HEK293 (cell line): ENCODE measurements at regions not wholly inside any gene's neighbourhood (a gene's known extent, or its start where the extent isn't known, plus 50 kb on each side); places are given as distances from the start of the nearest gene placed in this dataset.

ENCODE experiments used
- GFI1B ChIP-seq: fragments of 450-650 bp; formaldehyde crosslinking; IDR thresholded peaks from 2 replicates; pipeline ENCODE4 v1.5.1; 2016; ENCODE audit warnings: missing biosample characterization, missing genetic modification characterization
- SALL2 ChIP-seq: fragments of 450-650 bp; formaldehyde crosslinking; IDR thresholded peaks from 2 replicates; pipeline ENCODE4 v1.5.0; 2017; ENCODE audit warnings: missing biosample characterization, mild to moderate bottlenecking, missing genetic modification characterization, borderline replicate concordance
- SETDB1 ChIP-seq: IDR thresholded peaks from one replicate; pipeline ENCODE4 v1.6.1; 2017; ENCODE audit warnings: mild to moderate bottlenecking, low read length, moderate library complexity, mixed read lengths; ENCODE audit not compliant: insufficient read length
- YY1 ChIP-seq: fragments of 450-650 bp; formaldehyde crosslinking; IDR thresholded peaks from 2 replicates; pipeline ENCODE4 v1.5.1; 2018; ENCODE audit warnings: missing biosample characterization, missing genetic modification characterization
- ZNF266 ChIP-seq: fragments of 450-650 bp; formaldehyde crosslinking; IDR thresholded peaks from 2 replicates; pipeline ENCODE4 v1.5.1; 2016; ENCODE audit warnings: missing biosample characterization, missing genetic modification characterization, low read depth
- ZNF600 ChIP-seq: fragments of 450-650 bp; formaldehyde crosslinking; IDR thresholded peaks from 2 replicates; pipeline ENCODE4 v1.5.1; 2016; ENCODE audit warnings: missing biosample characterization, missing genetic modification characterization
- ZNF830 ChIP-seq: fragments of 450-650 bp; IDR thresholded peaks from 2 replicates; pipeline ENCODE4 v1.5.0; 2018; ENCODE audit warnings: missing biosample characterization, missing genetic modification characterization, low read depth, mild to moderate bottlenecking, moderate library complexity
- TF ChIP-seq, protein P1 (sequence below): fragments of 450-650 bp; formaldehyde crosslinking; IDR thresholded peaks from 2 replicates; pipeline ENCODE4 v1.5.1; 2016; ENCODE audit warnings: missing biosample characterization, missing genetic modification characterization
- TF ChIP-seq, protein P2 (sequence below): fragments of 450-650 bp; formaldehyde crosslinking; IDR thresholded peaks from 2 replicates; pipeline ENCODE4 v1.5.1; 2016; ENCODE audit warnings: missing biosample characterization, missing genetic modification characterization, borderline replicate concordance
- TF ChIP-seq, protein P3 (sequence below): fragments of 450-650 bp; formaldehyde crosslinking; IDR thresholded peaks from 2 replicates; pipeline ENCODE4 v1.5.1; 2016; ENCODE audit warnings: missing biosample characterization, missing genetic modification characterization, low read depth
- TF ChIP-seq, protein P4 (sequence below): fragments of 450-650 bp; formaldehyde crosslinking; IDR thresholded peaks from 2 replicates; pipeline ENCODE4 v1.5.1; 2016; ENCODE audit warnings: missing biosample characterization, missing genetic modification characterization

DNA sequence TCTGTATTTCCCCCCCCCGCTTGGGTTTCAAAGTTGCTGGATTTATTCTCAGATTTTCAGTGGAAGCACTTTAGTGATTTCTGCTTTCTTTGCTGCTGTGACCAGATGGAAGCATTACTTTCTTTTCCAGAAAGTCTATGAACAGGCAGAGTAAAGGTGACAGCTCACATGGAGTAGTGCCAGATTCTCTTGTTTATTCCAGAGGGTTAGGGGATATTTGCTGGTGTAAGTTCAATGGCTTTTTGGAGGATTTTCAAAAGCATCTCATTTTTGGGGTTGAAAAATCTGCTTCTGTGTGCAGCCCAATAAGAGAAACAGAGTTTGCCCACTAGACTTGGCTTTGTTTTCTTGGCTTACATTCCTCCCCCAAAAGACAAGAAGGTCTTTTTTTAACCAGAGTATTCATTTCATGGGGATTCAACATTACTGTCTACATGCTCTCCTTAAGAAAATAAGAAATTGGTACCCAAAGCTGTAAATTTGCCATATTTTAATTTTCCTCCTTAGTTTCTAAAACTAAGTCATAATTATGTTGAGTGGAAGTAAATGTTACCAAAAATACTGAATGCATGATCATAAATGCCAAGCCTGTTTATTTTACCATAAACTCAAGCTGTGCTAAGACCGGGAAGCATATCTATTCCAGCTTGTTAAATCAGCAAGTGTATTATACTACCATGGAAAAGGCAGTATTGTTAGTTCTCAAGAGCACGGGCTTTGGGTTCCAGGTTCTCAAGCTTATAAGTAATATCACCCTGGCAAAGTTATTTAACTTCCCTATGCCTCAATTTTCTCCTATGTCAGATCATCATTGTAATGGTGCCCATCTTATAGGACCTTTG, 557.2 kb downstream of the CPS1 start:
- no peak for TF ChIP-seq SETDB1
- no peak for TF ChIP-seq ZNF830 (tag by site-specific recombination)
- TF ChIP-seq, protein P1, sequence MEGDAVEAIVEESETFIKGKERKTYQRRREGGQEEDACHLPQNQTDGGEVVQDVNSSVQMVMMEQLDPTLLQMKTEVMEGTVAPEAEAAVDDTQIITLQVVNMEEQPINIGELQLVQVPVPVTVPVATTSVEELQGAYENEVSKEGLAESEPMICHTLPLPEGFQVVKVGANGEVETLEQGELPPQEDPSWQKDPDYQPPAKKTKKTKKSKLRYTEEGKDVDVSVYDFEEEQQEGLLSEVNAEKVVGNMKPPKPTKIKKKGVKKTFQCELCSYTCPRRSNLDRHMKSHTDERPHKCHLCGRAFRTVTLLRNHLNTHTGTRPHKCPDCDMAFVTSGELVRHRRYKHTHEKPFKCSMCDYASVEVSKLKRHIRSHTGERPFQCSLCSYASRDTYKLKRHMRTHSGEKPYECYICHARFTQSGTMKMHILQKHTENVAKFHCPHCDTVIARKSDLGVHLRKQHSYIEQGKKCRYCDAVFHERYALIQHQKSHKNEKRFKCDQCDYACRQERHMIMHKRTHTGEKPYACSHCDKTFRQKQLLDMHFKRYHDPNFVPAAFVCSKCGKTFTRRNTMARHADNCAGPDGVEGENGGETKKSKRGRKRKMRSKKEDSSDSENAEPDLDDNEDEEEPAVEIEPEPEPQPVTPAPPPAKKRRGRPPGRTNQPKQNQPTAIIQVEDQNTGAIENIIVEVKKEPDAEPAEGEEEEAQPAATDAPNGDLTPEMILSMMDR (tag by site-specific recombination), result no peak
- TF ChIP-seq, protein P2, sequence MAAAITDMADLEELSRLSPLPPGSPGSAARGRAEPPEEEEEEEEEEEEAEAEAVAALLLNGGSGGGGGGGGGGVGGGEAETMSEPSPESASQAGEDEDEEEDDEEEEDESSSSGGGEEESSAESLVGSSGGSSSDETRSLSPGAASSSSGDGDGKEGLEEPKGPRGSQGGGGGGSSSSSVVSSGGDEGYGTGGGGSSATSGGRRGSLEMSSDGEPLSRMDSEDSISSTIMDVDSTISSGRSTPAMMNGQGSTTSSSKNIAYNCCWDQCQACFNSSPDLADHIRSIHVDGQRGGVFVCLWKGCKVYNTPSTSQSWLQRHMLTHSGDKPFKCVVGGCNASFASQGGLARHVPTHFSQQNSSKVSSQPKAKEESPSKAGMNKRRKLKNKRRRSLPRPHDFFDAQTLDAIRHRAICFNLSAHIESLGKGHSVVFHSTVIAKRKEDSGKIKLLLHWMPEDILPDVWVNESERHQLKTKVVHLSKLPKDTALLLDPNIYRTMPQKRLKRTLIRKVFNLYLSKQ (tag by site-specific recombination), result no peak
- no peak for TF ChIP-seq YY1 (tag by site-specific recombination)
- TF ChIP-seq, protein P3, sequence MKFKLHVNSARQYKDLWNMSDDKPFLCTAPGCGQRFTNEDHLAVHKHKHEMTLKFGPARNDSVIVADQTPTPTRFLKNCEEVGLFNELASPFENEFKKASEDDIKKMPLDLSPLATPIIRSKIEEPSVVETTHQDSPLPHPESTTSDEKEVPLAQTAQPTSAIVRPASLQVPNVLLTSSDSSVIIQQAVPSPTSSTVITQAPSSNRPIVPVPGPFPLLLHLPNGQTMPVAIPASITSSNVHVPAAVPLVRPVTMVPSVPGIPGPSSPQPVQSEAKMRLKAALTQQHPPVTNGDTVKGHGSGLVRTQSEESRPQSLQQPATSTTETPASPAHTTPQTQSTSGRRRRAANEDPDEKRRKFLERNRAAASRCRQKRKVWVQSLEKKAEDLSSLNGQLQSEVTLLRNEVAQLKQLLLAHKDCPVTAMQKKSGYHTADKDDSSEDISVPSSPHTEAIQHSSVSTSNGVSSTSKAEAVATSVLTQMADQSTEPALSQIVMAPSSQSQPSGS (tag by site-specific recombination), result no peak
- TF ChIP-seq SALL2 (tag by site-specific recombination), result no peak
- no peak for TF ChIP-seq GFI1B (tag by site-specific recombination)
- no peak for TF ChIP-seq ZNF266 (tag by site-specific recombination)
- no peak for TF ChIP-seq ZNF600
- TF ChIP-seq, protein P4, sequence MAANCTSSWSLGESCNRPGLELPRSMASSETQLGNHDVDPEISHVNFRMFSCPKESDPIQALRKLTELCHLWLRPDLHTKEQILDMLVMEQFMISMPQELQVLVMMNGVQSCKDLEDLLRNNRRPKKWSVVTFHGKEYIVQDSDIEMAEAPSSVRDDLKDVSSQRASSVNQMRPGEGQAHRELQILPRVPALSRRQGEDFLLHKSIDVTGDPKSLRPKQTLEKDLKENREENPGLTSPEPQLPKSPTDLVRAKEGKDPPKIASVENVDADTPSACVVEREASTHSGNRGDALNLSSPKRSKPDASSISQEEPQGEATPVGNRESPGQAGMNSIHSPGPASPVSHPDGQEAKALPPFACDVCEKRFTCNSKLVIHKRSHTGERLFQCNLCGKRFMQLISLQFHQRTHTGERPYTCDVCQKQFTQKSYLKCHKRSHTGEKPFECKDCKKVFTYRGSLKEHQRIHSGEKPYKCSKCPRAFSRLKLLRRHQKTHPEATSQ (tag by site-specific recombination), result no peak
